GM11168 (cell line): ENCODE measurements at regions not wholly inside any gene's neighbourhood (a gene's known extent, or its start where the extent isn't known, plus 50 kb on each side); places are given as distances from the start of the nearest gene placed in this dataset.
"Not testable (repeated sequence)": the region's sequence is repeated elsewhere in the genome, so short reads cannot be mapped to it uniquely, and the experiment has no call there.

Experiments
- in situ Hi-C: fragments of 300-500 bp; cut with MboI; formaldehyde crosslinking; loops from one replicate; pipeline ENCODE4 v1.12.0; 2022; ENCODE audit warnings: low sequenced_read_pairs; ENCODE audit not compliant: unreplicated experiment

DNA sequence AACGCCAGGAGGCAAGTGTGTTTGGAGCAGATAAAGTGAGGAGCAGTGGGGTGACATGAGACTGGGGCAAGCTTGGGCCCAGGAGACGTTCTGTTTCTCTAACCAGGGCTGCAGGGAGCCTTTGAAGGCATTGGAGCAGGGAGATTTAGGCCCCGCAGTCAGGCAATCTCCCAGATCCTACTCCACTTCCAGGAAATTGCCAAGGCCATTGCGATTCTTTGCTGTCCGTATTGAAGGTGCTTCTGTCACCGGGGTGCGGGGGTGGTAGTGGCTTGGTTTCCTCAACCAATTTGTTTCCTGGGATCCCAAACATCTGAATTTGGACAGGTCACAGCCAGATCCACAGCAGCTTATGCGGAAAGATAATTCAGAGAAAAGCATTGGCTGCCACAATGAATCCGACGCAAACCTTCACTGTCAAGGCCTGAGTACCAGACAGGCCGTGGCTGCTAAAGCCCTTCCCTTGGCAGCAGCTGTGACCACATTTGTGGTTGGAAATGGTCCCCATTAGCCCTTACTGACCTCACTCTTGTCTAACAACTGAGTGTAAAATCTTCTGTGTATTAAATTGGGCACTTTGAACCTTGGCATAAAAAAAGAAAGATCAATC lies 385.6 kb downstream of the PTPRU start:
- in situ Hi-C loops = no loop called here

- in situ Hi-C loops = no loop called here
Measured at GRCh38 chr1:29620631-29621030, 384.3 kb downstream of the PTPRU start.

GRCh38 chr1:29607236-29607635 lies 370.9 kb downstream of the PTPRU start:
- in situ Hi-C loops = no loop called here

- in situ Hi-C loops = not testable (repeated sequence)
Measured at GRCh38 chr1:29604796-29605195, 368.5 kb downstream of the PTPRU start.

DNA sequence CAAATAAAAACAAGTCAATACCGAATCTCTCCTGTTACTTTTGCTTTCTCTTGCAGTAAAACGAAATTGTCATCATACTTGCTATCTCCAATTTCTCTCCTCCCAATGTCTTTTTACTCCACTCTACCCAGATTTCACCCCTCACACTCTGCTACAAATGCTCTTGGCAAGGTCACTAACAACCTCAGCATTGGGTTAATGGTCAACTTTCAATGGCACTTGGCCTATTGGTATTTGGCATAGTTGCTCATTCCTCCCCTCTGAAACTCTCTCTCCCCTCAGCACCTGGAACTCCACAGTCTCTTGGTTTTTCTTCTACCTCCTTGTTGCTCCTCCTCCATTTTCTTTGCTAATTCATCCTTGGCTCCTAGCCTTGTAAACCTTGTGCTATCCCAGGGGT lies 367.3 kb downstream of the PTPRU start:
- in situ Hi-C loops = no loop called here

GRCh38 chr1:29602203-29602602 lies 365.9 kb downstream of the PTPRU start:
- in situ Hi-C loops = no loop called here

- in situ Hi-C loops = no loop called here
Measured at GRCh38 chr1:29601021-29601420, 364.7 kb downstream of the PTPRU start.

DNA sequence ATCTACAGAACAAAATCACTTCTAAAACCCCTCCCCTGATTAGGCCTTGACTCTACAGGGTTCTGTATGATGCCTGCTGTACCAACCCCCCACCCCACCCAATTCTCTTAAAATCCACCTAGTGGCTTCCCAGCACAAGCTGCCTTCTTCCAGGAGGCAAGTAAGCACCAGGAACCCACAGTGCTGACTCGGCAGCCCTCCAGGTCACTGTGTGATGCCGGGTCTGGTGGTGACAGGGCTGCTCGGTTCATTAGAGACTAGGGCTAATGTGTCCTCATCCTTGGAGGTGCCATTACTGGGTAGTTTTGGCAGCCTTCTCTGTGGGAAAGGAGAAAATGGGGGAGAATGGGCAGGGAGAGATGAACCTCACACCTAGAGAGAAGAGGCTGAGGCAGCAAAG lies 363.5 kb downstream of the PTPRU start:
- in situ Hi-C loops = no loop called here

GRCh38 chr1:29599071-29599470 lies 362.7 kb downstream of the PTPRU start:
- in situ Hi-C loops = no loop called here

- in situ Hi-C loops = no loop called here
Measured at GRCh38 chr1:29597861-29598260, 361.5 kb downstream of the PTPRU start.

DNA sequence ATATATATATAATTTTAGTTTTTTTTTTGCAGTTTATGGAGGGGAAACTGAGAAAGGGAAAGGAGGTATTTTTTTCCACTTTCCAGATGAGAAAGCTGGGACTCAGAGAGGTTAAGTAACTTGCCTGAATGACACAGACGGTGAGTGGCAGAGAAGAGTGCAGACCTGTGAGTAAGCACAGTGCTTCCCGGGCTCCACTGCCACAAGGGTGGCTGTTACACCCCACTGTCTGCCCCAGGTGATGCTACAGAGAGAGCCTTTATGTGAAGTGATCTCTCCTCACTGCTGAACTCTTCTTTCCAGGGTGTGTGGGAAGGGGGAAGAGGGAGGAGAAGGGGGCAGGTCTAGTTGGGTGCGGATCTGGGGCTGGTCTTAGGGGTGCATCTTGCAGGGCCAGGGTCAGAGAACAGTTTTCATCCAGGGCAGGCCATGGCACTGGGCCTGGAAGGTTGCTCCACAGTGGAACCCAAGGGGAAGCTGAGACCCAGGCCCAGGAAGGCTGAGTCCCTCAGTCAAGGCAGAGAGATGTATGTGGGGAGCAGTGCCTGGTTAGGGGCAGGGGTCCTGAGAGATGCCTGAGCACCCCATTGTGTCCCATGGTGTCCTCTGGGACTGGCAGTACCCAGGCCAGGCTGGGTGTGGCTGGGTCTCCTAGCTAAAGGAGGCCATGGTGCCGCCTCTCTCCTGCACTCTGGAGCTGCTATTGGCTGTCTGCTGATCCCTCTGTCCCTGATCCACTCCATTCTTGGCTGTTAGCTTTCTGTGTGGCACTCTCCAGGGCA lies 357.5 kb downstream of the PTPRU start:
- in situ Hi-C loops = no loop called here

DNA sequence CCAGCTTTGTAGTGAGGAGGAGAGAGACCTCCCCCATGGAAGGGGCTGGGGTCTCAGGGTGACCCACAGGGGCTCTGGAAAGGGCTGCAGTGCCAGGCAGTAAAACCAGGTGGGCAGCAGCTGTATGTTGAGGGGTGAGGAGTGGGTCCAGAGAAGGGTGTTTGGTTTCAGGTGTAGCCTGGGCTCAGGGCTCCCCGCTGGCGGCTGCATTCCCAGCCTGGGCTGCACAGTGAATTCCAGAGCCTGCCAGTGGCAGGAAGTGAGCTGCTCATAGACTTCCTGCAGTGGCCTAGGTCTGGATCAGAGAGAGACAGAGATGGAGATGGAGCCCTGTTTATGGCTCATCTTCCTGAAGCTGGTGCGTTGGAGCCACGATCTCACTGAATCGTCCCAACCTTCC lies 356.4 kb downstream of the PTPRU start:
- in situ Hi-C loops = no loop called here

GRCh38 chr1:29592261-29592615 lies 355.9 kb downstream of the PTPRU start:
- in situ Hi-C loops = no loop called here

DNA sequence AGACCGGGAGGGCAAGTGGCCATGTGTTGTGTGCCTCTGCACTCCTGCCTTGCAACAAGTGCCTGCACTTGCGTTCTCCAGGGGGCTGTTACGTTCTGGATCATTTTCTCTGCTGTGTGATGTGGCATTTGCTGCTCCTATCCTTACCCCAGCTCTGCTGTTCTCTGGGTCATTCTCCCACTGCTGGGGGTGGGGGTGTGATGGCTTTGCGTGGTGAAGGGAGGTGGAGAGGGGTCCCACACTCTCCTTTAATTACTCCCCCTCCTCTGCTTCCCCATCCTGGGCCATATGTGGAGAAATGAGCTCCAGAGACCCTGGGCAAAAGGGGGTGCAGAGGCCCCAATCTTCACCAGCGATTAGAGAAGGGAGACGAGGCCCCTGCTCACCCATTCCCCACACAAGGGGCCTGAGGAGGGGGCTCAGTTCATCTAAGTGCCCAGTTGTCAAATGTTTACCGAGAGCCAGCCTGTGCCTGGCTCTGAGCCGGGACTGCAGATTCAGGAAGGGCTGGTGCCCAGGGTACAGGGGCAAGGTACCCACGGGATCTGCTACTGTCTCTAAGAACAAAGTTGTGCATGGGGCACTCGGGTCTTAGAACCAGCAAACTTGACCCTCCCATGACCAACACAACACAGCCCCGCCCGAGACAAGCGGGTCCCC lies 355.4 kb downstream of the PTPRU start:
- in situ Hi-C loops = no loop called here

DNA sequence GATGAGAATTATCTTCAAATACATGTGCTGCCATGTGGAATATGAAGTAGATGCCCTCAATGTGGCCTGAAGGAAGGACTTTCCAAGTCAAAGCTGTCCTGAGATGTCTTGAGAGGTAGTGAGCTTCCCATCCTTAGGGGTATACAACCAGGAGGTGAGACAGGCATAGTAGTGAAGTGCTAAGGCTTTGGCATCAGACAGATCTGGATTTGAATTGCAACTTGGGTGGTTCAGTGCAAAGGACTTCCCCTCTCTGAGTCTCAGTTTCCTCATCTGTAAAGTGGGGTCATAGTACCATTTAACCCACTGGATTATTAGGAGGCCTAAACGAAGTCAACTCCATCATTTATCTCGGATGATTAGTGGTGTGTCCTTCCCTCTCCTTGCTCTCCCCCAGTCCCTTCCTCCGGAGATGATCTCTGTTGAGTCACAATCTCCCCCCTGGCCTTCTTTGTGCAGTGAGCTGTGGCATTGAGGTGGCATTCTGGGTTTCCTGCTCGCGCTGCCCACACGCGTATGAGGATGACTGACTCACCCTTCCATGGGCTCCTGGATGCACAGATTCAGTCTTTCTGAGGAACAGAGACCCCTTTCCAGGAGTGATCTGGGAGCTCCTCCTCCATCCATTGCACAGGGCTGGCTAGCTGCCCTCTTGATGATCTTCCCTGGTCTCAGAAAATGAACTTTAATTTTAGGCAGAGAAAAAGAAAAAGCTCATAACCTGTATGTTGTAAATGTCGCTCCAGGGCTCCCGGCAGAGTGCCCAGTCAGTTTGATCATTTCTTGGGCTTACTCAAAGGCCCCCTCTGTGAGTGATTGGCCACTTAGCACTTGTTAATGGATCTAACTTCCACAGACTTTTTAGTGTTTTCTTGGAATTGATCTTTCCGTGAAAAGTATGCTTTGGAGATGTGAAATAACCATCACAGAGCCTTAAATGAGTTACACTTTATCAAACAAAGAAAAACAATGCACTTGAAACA lies 354.6 kb downstream of the PTPRU start:
- in situ Hi-C loops = no loop called here

DNA sequence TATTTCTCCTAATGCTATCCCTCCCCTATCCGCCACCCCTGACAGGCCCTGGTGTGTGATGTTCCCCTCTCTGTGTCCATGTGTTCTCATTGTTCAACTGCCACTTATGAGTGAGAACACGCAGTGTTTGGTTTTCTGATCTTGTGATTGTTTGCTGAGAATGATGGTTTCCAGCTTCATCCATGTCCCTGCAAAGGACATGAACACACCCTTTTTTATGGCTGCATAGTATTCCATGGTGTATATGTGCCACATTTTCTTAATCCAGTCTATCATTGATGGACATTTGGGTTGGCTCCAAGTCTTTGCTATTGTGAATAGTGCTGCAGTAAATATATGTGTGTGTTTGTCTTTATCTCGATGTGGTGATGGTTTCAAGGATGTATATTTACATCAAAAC lies 353.4 kb downstream of the PTPRU start:
- in situ Hi-C loops = not testable (repeated sequence)

GRCh38 chr1:29586991-29587745 lies 350.8 kb downstream of the PTPRU start:
- in situ Hi-C loops = no loop called here

- in situ Hi-C loops = no loop called here
Measured at GRCh38 chr1:29586215-29586614, 349.9 kb downstream of the PTPRU start.

GRCh38 chr1:29585656-29586055 lies 349.3 kb downstream of the PTPRU start:
- in situ Hi-C loops = no loop called here

DNA sequence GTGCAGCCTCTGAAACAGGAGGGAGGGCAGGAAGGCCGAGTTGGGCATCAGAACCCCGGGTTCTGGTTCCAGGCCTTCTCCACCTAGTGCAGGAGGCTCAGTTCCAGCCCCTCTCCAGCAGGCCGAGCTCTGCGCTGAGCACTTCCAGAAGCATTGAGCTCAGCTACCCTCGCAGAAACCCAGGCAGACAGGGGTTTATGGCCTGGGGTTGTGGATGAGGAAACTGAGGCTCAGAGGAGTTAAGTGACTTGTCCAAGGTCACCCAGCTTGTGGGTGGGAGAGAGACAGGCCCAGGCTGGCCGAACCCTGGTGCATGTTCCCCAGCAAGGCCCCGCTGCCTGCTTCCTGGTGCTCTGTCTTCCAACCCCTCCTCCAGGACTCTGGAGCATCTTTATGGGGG lies 348.9 kb downstream of the PTPRU start:
- in situ Hi-C loops = no loop called here
